ENCODE measurements at regions not wholly inside any gene's neighbourhood (a gene's known extent, or its start where the extent isn't known, plus 50 kb on each side); places are given as distances from the start of the nearest gene placed in this dataset.

DNA sequence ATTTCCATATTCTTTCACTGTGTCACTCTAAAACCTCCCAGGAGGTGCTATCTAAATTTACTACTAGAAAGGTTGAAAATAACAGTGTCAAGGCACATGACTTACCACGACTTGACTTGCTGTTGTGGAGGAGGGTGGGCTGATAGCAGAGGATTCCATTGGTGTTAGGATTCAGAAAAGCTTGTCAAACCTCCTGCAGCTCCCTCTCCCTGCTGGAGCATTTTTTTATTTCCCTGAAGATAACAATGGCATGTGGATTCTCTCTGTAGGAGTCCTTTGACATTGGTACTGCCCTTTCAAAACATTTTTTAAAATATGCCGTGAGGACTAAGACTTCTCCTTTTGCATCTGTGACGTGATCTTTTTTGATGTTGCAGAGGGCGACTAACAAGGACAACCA, 696.9 kb upstream of the GYPC start:
- TF ChIP-seq, protein P1, sequence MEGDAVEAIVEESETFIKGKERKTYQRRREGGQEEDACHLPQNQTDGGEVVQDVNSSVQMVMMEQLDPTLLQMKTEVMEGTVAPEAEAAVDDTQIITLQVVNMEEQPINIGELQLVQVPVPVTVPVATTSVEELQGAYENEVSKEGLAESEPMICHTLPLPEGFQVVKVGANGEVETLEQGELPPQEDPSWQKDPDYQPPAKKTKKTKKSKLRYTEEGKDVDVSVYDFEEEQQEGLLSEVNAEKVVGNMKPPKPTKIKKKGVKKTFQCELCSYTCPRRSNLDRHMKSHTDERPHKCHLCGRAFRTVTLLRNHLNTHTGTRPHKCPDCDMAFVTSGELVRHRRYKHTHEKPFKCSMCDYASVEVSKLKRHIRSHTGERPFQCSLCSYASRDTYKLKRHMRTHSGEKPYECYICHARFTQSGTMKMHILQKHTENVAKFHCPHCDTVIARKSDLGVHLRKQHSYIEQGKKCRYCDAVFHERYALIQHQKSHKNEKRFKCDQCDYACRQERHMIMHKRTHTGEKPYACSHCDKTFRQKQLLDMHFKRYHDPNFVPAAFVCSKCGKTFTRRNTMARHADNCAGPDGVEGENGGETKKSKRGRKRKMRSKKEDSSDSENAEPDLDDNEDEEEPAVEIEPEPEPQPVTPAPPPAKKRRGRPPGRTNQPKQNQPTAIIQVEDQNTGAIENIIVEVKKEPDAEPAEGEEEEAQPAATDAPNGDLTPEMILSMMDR (IDR thresholded peaks at IDR 0.05; ENCODE audit: low read length): no peak
- TF ChIP-seq EZH2 (optimal IDR thresholded peaks at IDR 0.05; ENCODE audit: low read depth, low read length): no peak
- no peak for TF ChIP-seq EZH2phosphoT487 (IDR thresholded peaks at IDR 0.05; ENCODE audit: low read length)
